OCI-LY3 (cell line): ENCODE measurements at regions not wholly inside any gene's neighbourhood (a gene's known extent, or its start where the extent isn't known, plus 50 kb on each side); places are given as distances from the start of the nearest gene placed in this dataset.
A peak's percentile ranks its signal among the peaks of the same experiment; 100 is the strongest.

Source experiments
- H2AFZ ChIP-seq: fragments of 200-600, 300-600 bp; shearing (Covaris generic); 2 replicates; pipeline ENCODE4 v1.6.0; 2014; ENCODE audit warnings: antibody characterized with exemption, low read depth, low read length
- H3K27ac ChIP-seq: fragments of 200-600, 300-600 bp; sonication (generic); 2 replicates; pipeline ENCODE4 v1.5.1; 2014; ENCODE audit warnings: mild to moderate bottlenecking, low read length, moderate library complexity, mixed read lengths
- H3K27me3 ChIP-seq: fragments of 200-600, 300-600 bp; sonication (generic); 2 replicates; pipeline ENCODE4 v1.6.1; 2014; ENCODE audit warnings: low read depth, low read length, mixed read lengths
- H3K36me3 ChIP-seq: fragments of 200-600, 300-600 bp; sonication (generic); replicated peaks from 2 replicates; pipeline ENCODE3; 2014; ENCODE audit warnings: low read depth, low read length, mixed read lengths
- H3K4me1 ChIP-seq: fragments of 300-600, 200-600 bp; sonication (generic); 2 replicates; pipeline ENCODE4 v1.6.1; 2014; ENCODE audit warnings: low read length, mixed read lengths
- H3K4me2 ChIP-seq: fragments of 200-600, 300-600 bp; sonication (generic); 2 replicates; pipeline ENCODE4 v1.6.1; 2014; ENCODE audit warnings: low read length, mixed read lengths
- H3K4me3 ChIP-seq: fragments of 300-600, 200-600 bp; sonication (generic); 2 replicates; pipeline ENCODE4 v1.5.1; 2014; ENCODE audit warnings: antibody characterized with exemption, mild to moderate bottlenecking, low read length, moderate library complexity
- H3K79me2 ChIP-seq: fragments of 300-600, 200-600 bp; shearing (Covaris generic); 2 replicates; pipeline ENCODE4 v1.6.1; 2014; ENCODE audit warnings: mild to moderate bottlenecking, low read length, mixed read lengths
- H3K9ac ChIP-seq: fragments of 300-600, 200-600 bp; shearing (Covaris generic); 2 replicates; pipeline ENCODE4 v1.6.0; 2014; ENCODE audit warnings: mild to moderate bottlenecking, low read length, moderate library complexity
- H3K9me3 ChIP-seq: fragments of 200-600, 300-600 bp; shearing (Covaris generic); 2 replicates; pipeline ENCODE4 v1.6.1; 2014; ENCODE audit warnings: low read length, mixed read lengths; ENCODE audit not compliant: insufficient read depth
- H4K20me1 ChIP-seq: fragments of 200-600, 300-600 bp; sonication (generic); 2 replicates; pipeline ENCODE4 v1.6.1; 2016; ENCODE audit warnings: low read length, mixed read lengths; ENCODE audit not compliant: insufficient read depth
- EZH2phosphoT487 ChIP-seq: fragments of 200-600 bp; shearing (Covaris generic); IDR thresholded peaks from 2 replicates; pipeline ENCODE4 v1.6.1; 2018; ENCODE audit warnings: antibody characterized with exemption, mixed run types, low read depth
- TF ChIP-seq, protein P1 (sequence below): fragments of 200-600, 300-600 bp; sonication (generic); IDR thresholded peaks from 2 replicates; pipeline ENCODE4 v1.5.1; 2014; ENCODE audit warnings: antibody characterized with exemption, low read length, low read depth

- TF ChIP-seq EZH2phosphoT487: no peak
- H3K36me3 ChIP-seq: no peaks in the 10 kb centered on the region
- peak overlapping the region; percentile 9 for H3K4me2 ChIP-seq
- H3K9me3 ChIP-seq: no peaks in the 10 kb centered on the region
- H3K4me1 ChIP-seq: peaks cover 5% of the 10 kb centered on the region; the same call in 1 of the 2 replicates
- H3K4me3 ChIP-seq: peak overlapping the region; percentile 21; the same call in 1 of the 2 replicates
- H3K79me2 ChIP-seq: no peaks in the 10 kb centered on the region
- H3K9ac ChIP-seq: no peak overlapping the region
- no peaks in the 10 kb centered on the region for H3K27me3 ChIP-seq
- peak overlapping the region; percentile 76; the same call in 1 of the 2 replicates for H2AFZ ChIP-seq
- H4K20me1 ChIP-seq: no peaks in the 10 kb centered on the region
- no peak overlapping the region for H3K27ac ChIP-seq
Measured at GRCh38 chr4:177680308-177680707, 238.1 kb upstream of the AGA start.

- Histone ChIP-seq H3K27me3 (no peaks in the 10 kb centered on the region), H3K36me3 (no peaks in the 10 kb centered on the region), H3K9me3 (no peaks in the 10 kb centered on the region), H3K4me1 (peaks cover 5% of the 10 kb centered on the region; the same call in 1 of the 2 replicates), H2AFZ (no peak overlapping the region), H3K9ac (no peak overlapping the region), H3K4me3 (no peak overlapping the region), H3K27ac (no peak overlapping the region), H3K79me2 (no peaks in the 10 kb centered on the region), H3K4me2 (no peak overlapping the region), H4K20me1 (no peaks in the 10 kb centered on the region)
- TF ChIP-seq EZH2phosphoT487: no peak
- TF ChIP-seq, protein P1, sequence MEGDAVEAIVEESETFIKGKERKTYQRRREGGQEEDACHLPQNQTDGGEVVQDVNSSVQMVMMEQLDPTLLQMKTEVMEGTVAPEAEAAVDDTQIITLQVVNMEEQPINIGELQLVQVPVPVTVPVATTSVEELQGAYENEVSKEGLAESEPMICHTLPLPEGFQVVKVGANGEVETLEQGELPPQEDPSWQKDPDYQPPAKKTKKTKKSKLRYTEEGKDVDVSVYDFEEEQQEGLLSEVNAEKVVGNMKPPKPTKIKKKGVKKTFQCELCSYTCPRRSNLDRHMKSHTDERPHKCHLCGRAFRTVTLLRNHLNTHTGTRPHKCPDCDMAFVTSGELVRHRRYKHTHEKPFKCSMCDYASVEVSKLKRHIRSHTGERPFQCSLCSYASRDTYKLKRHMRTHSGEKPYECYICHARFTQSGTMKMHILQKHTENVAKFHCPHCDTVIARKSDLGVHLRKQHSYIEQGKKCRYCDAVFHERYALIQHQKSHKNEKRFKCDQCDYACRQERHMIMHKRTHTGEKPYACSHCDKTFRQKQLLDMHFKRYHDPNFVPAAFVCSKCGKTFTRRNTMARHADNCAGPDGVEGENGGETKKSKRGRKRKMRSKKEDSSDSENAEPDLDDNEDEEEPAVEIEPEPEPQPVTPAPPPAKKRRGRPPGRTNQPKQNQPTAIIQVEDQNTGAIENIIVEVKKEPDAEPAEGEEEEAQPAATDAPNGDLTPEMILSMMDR: no peak
Measured at GRCh38 chr4:177681902-177682301, 239.7 kb upstream of the AGA start.

GRCh38 chr4:177687117-177687516 lies 244.9 kb upstream of the AGA start:
- Histone ChIP-seq H3K4me1 (no peaks in the 10 kb centered on the region), H3K27ac (no peak overlapping the region), H3K27me3 (no peaks in the 10 kb centered on the region), H3K4me2 (no peak overlapping the region), H3K4me3 (no peak overlapping the region), H3K36me3 (no peaks in the 10 kb centered on the region), H3K9ac (no peak overlapping the region), H4K20me1 (no peaks in the 10 kb centered on the region), H3K79me2 (no peaks in the 10 kb centered on the region), H3K9me3 (no peaks in the 10 kb centered on the region), H2AFZ (no peak overlapping the region)
- TF ChIP-seq, protein P1: no peak
- no peak for TF ChIP-seq EZH2phosphoT487

DNA sequence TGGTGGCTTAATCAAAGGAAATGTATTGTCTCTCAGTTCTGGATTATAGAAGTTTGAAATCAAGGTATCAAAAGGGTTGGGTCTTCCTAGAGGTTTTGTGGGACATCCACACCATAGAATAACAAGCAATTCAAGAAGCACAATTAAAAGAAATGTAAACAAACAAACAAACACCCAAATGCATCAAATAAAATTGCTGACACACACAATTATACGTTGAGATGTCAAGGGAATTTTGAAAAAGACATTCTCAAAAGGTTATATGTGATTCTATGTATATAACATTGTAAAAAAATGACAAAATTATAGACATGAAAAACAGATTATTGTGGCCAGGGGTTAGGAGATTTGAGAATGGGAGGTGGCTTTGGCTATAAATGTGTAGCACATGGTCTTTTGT lies 250.7 kb upstream of the AGA start:
- Histone ChIP-seq H2AFZ (no peak overlapping the region), H4K20me1 (no peaks in the 10 kb centered on the region), H3K4me1 (no peaks in the 10 kb centered on the region), H3K4me3 (no peak overlapping the region), H3K27ac (no peak overlapping the region), H3K27me3 (no peaks in the 10 kb centered on the region), H3K4me2 (no peak overlapping the region), H3K36me3 (no peaks in the 10 kb centered on the region), H3K9me3 (no peaks in the 10 kb centered on the region), H3K79me2 (no peaks in the 10 kb centered on the region), H3K9ac (no peak overlapping the region)
- TF ChIP-seq, protein P1: no peak
- TF ChIP-seq EZH2phosphoT487: no peak
